ENCODE measurements at regions not wholly inside any gene's neighbourhood (a gene's known extent, or its start where the extent isn't known, plus 50 kb on each side); places are given as distances from the start of the nearest gene placed in this dataset.

GRCh38 chr12:13597837-13598236 lies 383.6 kb downstream of the GRIN2B start:
- in situ Hi-C loops (cut with HindIII; ENCODE audit: low sequenced_read_pairs): no loop called here

GRCh38 chr12:13597166-13597565 lies 384.2 kb downstream of the GRIN2B start:
- in situ Hi-C loops (cut with HindIII; ENCODE audit: low sequenced_read_pairs): no loop called here

- in situ Hi-C loops (cut with HindIII; ENCODE audit: low sequenced_read_pairs): no loop called here
Measured at GRCh38 chr12:13596714-13597113, 384.7 kb downstream of the GRIN2B start.

GRCh38 chr12:13595536-13596443 lies 385.6 kb downstream of the GRIN2B start:
- in situ Hi-C loops (cut with HindIII; ENCODE audit: low sequenced_read_pairs): no loop called here

GRCh38 chr12:13594731-13595514 lies 386.5 kb downstream of the GRIN2B start:
- in situ Hi-C loops (cut with HindIII; ENCODE audit: low sequenced_read_pairs): no loop called here

GRCh38 chr12:13592063-13592942 lies 389.1 kb downstream of the GRIN2B start:
- in situ Hi-C loops (cut with HindIII; ENCODE audit: low sequenced_read_pairs): no loop called here

GRCh38 chr12:13591488-13591887 lies 389.9 kb downstream of the GRIN2B start:
- in situ Hi-C loops (cut with HindIII; ENCODE audit: low sequenced_read_pairs): no loop called here

- in situ Hi-C loops (cut with HindIII; ENCODE audit: low sequenced_read_pairs): no loop called here
Measured at GRCh38 chr12:13591059-13591458, 390.3 kb downstream of the GRIN2B start.

- in situ Hi-C loops (cut with HindIII; ENCODE audit: low sequenced_read_pairs): no loop called here
Measured at GRCh38 chr12:13588574-13588973, 392.0 kb downstream of the EMP1 start.

GRCh38 chr12:13587721-13588390 lies 391.3 kb downstream of the EMP1 start:
- in situ Hi-C loops (cut with HindIII; ENCODE audit: low sequenced_read_pairs): no loop called here

- in situ Hi-C loops (cut with HindIII; ENCODE audit: low sequenced_read_pairs): no loop called here
Measured at GRCh38 chr12:13586361-13586760, 389.8 kb downstream of the EMP1 start.

- in situ Hi-C loops (cut with HindIII; ENCODE audit: low sequenced_read_pairs): no loop called here
Measured at GRCh38 chr12:13584541-13584940, 388.0 kb downstream of the EMP1 start.

- in situ Hi-C loops (cut with HindIII; ENCODE audit: low sequenced_read_pairs): no loop called here
Measured at GRCh38 chr12:13583630-13584029, 387.1 kb downstream of the EMP1 start.

- in situ Hi-C loops (cut with HindIII; ENCODE audit: low sequenced_read_pairs): no loop called here
Measured at GRCh38 chr12:13582421-13582820, 385.9 kb downstream of the EMP1 start.

- in situ Hi-C loops (cut with HindIII; ENCODE audit: low sequenced_read_pairs): no loop called here
Measured at GRCh38 chr12:13581031-13581430, 384.5 kb downstream of the EMP1 start.

GRCh38 chr12:13580206-13580605 lies 383.7 kb downstream of the EMP1 start:
- in situ Hi-C loops (cut with HindIII; ENCODE audit: low sequenced_read_pairs): no loop called here

GRCh38 chr12:13576935-13577500 lies 380.5 kb downstream of the EMP1 start:
- in situ Hi-C loops (cut with HindIII; ENCODE audit: low sequenced_read_pairs): no loop called here

GRCh38 chr12:13573698-13574321 lies 377.3 kb downstream of the EMP1 start:
- in situ Hi-C loops (cut with HindIII; ENCODE audit: low sequenced_read_pairs): no loop called here

- in situ Hi-C loops (cut with HindIII; ENCODE audit: low sequenced_read_pairs): no loop called here
Measured at GRCh38 chr12:13571035-13571434, 374.5 kb downstream of the EMP1 start.
